Pancreas (tissue), 10 donors: ENCODE measurements at regions not wholly inside any gene's neighbourhood (a gene's known extent, or its start where the extent isn't known, plus 50 kb on each side); places are given as distances from the start of the nearest gene placed in this dataset.
A peak's percentile ranks its signal among the peaks of the same experiment; 100 is the strongest.

Experiments
- ATAC-seq, 4 donors: fragments of 200-7000 bp; cut with Tn5 transposase; one replicate each; pipeline versions ENCODE4 v1.8.0 to v1.9.1; 2020; ENCODE audit warnings: mild to moderate bottlenecking in 4 of 4, moderate library complexity in 4 of 4
- DNase-seq, 6 donors: peaks; one replicate each; pipeline ENCODE4 v3.0.0-alpha.2; 2020
- FAIRE-seq: peaks from 2 replicates; lab custom pipeline; 2012; peaks lifted over from hg19 to GRCh38; lab: Jason Lieb, UNC
- H3K27ac ChIP-seq, 4 donors: fragments of 200-600 bp; sonication (generic); 1 replicate in 3 of 4; 2 replicates in 1 of 4; pipeline versions ENCODE4 v1.5.0 to v1.8.0; 2020
- H3K27me3 ChIP-seq, 4 donors: fragments of 200-600 bp; one replicate each; pipeline ENCODE4 v1.8.0; 2021
- H3K36me3 ChIP-seq, 3 donors: fragments of 200-600 bp; sonication (generic) in 1 of 3; one replicate each; pipeline versions ENCODE4 v1.5.0 to v1.8.0; 2020 to 2021
- H3K4me1 ChIP-seq, 3 donors: fragments of 200-600 bp; one replicate each; pipeline ENCODE4 v1.8.0; 2021
- H3K4me3 ChIP-seq, 4 donors: fragments of 200-600 bp; sonication (generic) in 2 of 4; one replicate each; pipeline versions ENCODE4 v1.5.0 to v1.8.0; 2020 to 2021
- H3K9me3 ChIP-seq, 4 donors: fragments of 200-600 bp; one replicate each; pipeline ENCODE4 v1.8.0; 2021
- WGBS, 2 donors: extraction: QIAGEN DNeasy Blood & Tissue Kit; methylation state at CpG; one replicate each; pipeline ENCODE4 v1.1.7; 2013; 5-methylcytosine and 5-hydroxymethylcytosine counted together
- intact Hi-C, 3 donors: fragments of 100-400 bp; cut with DNase I; formaldehyde crosslinking; loops; one replicate each; pipeline versions ENCODE4 v1.11.1 to v1.14.2; 2022
- TF ChIP-seq, protein P1 (sequence below), 4 donors: fragments of 200-600 bp; sonication (generic) in 3 of 4; IDR thresholded peaks; one replicate each; pipeline versions ENCODE4 v1.5.0 to v1.8.0; 2021; ENCODE audit warnings: antibody characterized with exemption in 4 of 4
- donor health status: healthy with polysubstance abuse.
- donor health status: DM: no; HTN: no; CAD: no; lungs with moderate emphysema.
- donor health status: DM: no; HTN: no; CAD: no.
- donor health status: control.
- donor health status: control.
- donor health status: Bipolar disorder and iron deficiency.
- donor health status: DM: yes; HTN: yes; CAD: no.
- donor health status: DM: no; HTN: no; CAD: no.
- donor health status: DM: no; HTN: no; CAD: no.
- donor health status: DM: yes; HTN: yes; CAD: no.

DNA sequence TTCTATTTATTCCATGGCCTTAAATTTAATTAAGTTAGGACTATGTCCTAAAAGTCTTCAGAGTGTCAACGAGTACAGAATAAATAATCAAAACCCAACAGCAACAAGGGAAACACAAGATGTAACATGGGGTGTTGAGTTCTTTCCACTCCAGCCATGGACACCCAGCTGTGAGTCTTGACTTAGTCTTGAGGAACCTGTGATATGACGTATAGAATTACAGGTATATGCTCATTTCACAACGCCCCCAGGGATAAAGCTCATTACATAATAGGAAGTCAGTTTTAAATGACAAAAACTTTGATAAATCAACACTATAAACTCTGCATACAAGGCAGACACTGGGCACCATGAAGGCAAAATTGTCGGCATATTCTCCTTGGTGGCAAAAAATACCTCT, 200.0 kb upstream of the CASK start:
- Histone ChIP-seq H3K9me3 (no peaks in the 10 kb centered on the region), H3K27me3 (no peaks in the 10 kb centered on the region), H3K36me3 (no peaks in the 10 kb centered on the region), H3K4me1 (no peaks in the 10 kb centered on the region), H3K27ac (no peak overlapping the region), H3K4me3 (no peak overlapping the region)
- TF ChIP-seq, protein P1, sequence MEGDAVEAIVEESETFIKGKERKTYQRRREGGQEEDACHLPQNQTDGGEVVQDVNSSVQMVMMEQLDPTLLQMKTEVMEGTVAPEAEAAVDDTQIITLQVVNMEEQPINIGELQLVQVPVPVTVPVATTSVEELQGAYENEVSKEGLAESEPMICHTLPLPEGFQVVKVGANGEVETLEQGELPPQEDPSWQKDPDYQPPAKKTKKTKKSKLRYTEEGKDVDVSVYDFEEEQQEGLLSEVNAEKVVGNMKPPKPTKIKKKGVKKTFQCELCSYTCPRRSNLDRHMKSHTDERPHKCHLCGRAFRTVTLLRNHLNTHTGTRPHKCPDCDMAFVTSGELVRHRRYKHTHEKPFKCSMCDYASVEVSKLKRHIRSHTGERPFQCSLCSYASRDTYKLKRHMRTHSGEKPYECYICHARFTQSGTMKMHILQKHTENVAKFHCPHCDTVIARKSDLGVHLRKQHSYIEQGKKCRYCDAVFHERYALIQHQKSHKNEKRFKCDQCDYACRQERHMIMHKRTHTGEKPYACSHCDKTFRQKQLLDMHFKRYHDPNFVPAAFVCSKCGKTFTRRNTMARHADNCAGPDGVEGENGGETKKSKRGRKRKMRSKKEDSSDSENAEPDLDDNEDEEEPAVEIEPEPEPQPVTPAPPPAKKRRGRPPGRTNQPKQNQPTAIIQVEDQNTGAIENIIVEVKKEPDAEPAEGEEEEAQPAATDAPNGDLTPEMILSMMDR (IDR thresholded peaks at IDR 0.05): no peak
- DNase-seq (no peak), FAIRE-seq (no peak), ATAC-seq (no peak)
- intact Hi-C loops: no loop called here
- 68 to 69% methylated on average over 4 of the region's 4 CpGs for WGBS, 2 donors

DNA sequence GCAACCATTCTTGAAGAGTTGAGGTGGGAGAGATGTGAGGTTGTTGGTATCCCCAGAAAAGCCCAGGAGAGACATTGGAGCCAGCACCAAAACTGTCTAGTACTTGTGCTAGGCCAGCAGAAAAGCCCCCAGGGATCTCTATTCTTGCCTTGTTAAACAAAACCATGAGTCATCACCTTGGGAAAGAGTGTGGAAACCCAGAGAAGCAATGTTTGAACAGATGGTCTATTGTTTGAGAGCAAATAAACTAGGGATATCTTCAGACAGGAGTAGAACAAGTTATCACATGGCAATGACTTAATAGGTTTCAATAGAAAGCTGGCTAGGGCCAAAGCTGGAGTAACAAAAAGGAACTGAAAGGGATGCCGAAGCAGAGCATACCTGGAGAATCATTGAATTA, 195.7 kb upstream of the CASK start:
- 82 to 94% methylated on average over 1 of the region's 1 CpG for WGBS, 2 donors
- intact Hi-C loops: no loop called here
- H3K36me3 ChIP-seq: no peaks in the 10 kb centered on the region
- no peaks in the 10 kb centered on the region for H3K4me1 ChIP-seq
- peak in 2 of 4 donors; percentile 20 to 37 for ATAC-seq
- no peak overlapping the region for H3K4me3 ChIP-seq
- FAIRE-seq: no peak
- H3K9me3 ChIP-seq: no peaks in the 10 kb centered on the region
- TF ChIP-seq, protein P1 (IDR thresholded peaks at IDR 0.05): no peak
- no peak for DNase-seq
- no peaks in the 10 kb centered on the region for H3K27me3 ChIP-seq
- H3K27ac ChIP-seq: no peak overlapping the region

DNA sequence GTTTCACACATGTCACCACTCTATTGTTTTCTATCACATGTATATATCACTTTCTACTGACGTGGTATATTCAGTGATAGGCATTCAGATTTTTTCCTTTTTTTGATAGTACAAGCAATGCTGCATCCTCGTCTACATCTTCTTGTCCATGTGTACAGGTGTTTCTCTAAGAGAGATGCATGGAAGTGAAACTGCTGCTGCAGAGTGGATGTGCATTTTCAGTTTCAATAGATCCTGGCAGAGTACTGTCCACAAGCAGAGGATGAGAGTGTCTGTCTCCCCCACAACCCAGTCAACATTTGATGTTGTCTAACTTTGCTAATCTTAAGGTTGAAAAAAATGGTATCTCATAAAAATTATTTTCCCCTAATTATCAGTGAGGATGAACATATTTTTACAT, 194.0 kb upstream of the CASK start:
- Histone ChIP-seq H3K4me3 (no peak overlapping the region), H3K27ac (no peak overlapping the region), H3K9me3 (no peaks in the 10 kb centered on the region), H3K27me3 (no peaks in the 10 kb centered on the region), H3K36me3 (no peaks in the 10 kb centered on the region), H3K4me1 (no peaks in the 10 kb centered on the region)
- TF ChIP-seq, protein P1 (IDR thresholded peaks at IDR 0.05): no peak
- 64 to 78% methylated on average over 2 of the region's 2 CpGs for WGBS, 2 donors
- FAIRE-seq (no peak), ATAC-seq (no peak), DNase-seq (no peak)
- intact Hi-C loops: no loop called here

DNA sequence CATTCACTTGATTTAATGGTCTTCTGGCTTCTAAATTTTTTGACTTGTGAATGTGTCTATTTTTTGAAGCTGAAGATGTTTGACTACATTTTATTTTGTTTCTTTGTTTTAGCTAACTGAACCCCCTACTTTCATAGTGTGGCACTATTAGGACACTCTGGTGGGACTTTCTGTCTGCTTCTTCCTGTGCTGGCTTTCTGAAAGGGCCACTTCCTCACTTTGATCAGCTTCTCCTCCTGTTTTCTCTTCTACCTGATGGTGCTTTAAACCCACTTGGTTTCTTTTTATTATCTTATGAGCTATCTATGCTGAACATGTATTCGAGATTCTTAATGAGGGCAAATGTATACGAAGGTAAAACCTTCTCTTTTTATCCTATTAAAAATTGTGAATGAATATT, 186.1 kb upstream of the CASK start:
- TF ChIP-seq, protein P1 (IDR thresholded peaks at IDR 0.05): no peak
- DNase-seq (no peak), ATAC-seq (no peak), FAIRE-seq (no peak)
- intact Hi-C loops: no loop called here
- no peaks in the 10 kb centered on the region for H3K4me1 ChIP-seq
- H3K4me3 ChIP-seq: no peak overlapping the region
- H3K27me3 ChIP-seq: no peaks in the 10 kb centered on the region
- no peaks in the 10 kb centered on the region for H3K9me3 ChIP-seq
- 73 to 88% methylated on average over 2 of the region's 2 CpGs for WGBS, 2 donors
- no peak overlapping the region for H3K27ac ChIP-seq
- H3K36me3 ChIP-seq: no peaks in the 10 kb centered on the region

DNA sequence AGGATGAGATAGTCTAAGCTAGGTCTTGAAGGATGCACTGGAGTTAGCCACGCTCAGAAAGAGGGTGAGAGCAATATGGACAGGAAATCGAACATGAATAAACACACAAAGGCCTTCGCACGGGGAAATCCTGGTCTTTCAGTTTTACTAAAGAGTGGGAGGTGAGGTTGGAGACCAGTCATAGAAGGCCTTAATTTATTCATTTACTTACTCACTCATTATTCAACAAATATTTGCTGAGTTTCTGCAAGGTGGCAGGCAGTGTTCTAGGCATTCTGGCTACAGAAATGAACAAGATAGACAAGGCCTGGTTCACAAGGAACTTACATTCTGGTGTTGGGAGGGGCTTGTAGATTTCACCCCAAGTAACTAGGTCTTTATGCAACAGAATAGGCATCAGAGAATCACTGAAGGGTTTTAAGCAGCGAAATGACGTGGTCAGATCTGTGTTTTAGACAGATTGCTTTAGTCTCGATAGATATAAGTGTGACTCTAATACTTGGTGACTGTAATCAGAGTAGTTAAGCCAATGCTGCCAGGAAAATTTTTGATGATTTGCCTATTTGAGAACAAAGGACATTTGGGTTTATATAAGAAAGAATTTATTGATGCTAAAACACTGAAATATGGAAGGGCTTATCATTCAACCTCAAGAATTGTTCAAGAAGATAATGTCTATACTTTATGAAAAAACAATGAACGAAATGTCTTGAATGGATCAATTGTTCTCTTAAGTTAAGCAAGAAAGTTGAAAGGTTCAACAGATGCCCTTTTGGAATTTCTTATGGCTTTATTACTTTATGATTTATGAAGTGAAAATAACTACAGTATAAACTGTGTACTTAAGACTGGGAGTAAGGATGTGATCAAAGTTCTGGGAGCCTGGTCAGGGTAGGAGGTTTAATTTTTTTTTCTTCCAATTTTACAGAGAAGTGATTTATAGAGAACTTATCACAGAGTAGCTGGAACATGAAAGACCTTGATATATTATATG, 184.4 kb upstream of the CASK start:
- no peak for DNase-seq
- Histone ChIP-seq H3K36me3 (no peaks in the 10 kb centered on the region), H3K4me3 (no peak overlapping the region), H3K4me1 (no peaks in the 10 kb centered on the region), H3K27ac (no peak overlapping the region), H3K9me3 (no peaks in the 10 kb centered on the region), H3K27me3 (no peaks in the 10 kb centered on the region)
- 75 to 85% methylated on average over 8 of the region's 8 CpGs for WGBS, 2 donors
- peak; percentile 97 for FAIRE-seq
- intact Hi-C loops: no loop called here
- TF ChIP-seq, protein P1 (IDR thresholded peaks at IDR 0.05): no peak
- no peak for ATAC-seq
